Left hindlimb (tissue), 1 donor: ENCODE measurements at regions not wholly inside any gene's neighbourhood (a gene's known extent, or its start where the extent isn't known, plus 50 kb on each side); places are given as distances from the start of the nearest gene placed in this dataset.

Experiments used
- DNase-seq: peaks from one replicate; pipeline ENCODE4 v3.0.0-alpha.2; 2018

- DNase-seq, result no peak
Measured at GRCh38 chrX:69110116-69110530, 55.1 kb downstream of the PJA1 start.

GRCh38 chrX:69109706-69110105 lies 55.5 kb downstream of the PJA1 start:
- DNase-seq, result no peak

GRCh38 chrX:69109036-69109663 lies 56.1 kb downstream of the PJA1 start:
- DNase-seq, result no peak

GRCh38 chrX:69107747-69108401 lies 57.4 kb downstream of the PJA1 start:
- DNase-seq, result no peak

GRCh38 chrX:69107231-69107739 lies 58.0 kb downstream of the PJA1 start:
- DNase-seq, result peak; percentile 47

GRCh38 chrX:69104756-69105434 lies 60.4 kb downstream of the PJA1 start:
- no peak for DNase-seq

- no peak for DNase-seq
Measured at GRCh38 chrX:69103539-69103938, 61.7 kb downstream of the PJA1 start.

GRCh38 chrX:69102612-69103194 lies 62.5 kb downstream of the PJA1 start:
- DNase-seq, result no peak

GRCh38 chrX:69101683-69102251 lies 63.5 kb downstream of the PJA1 start:
- no peak for DNase-seq

GRCh38 chrX:69100478-69100877 lies 64.8 kb downstream of the PJA1 start:
- DNase-seq, result no peak

- DNase-seq, result no peak
Measured at GRCh38 chrX:69097451-69098236, 67.6 kb downstream of the PJA1 start.

- no peak for DNase-seq
Measured at GRCh38 chrX:69096963-69097362, 68.3 kb downstream of the PJA1 start.

GRCh38 chrX:69094977-69095669 lies 70.1 kb downstream of the PJA1 start:
- DNase-seq, result no peak

GRCh38 chrX:69093960-69094871 lies 71.0 kb downstream of the PJA1 start:
- DNase-seq, result peak; percentile 56

- DNase-seq, result no peak
Measured at GRCh38 chrX:69090022-69090421, 75.2 kb downstream of the PJA1 start.

GRCh38 chrX:69089203-69089602 lies 76.0 kb downstream of the PJA1 start:
- peak; percentile 57 for DNase-seq

- peak; percentile 75 for DNase-seq
Measured at GRCh38 chrX:69088171-69088938, 76.9 kb downstream of the PJA1 start.

- DNase-seq, result no peak
Measured at GRCh38 chrX:69085826-69086225, 79.4 kb downstream of the PJA1 start.

GRCh38 chrX:69085151-69085550 lies 80.1 kb downstream of the PJA1 start:
- no peak for DNase-seq

GRCh38 chrX:69083801-69084200 lies 81.5 kb downstream of the PJA1 start:
- DNase-seq, result no peak
